ENCODE measurements at regions not wholly inside any gene's neighbourhood (a gene's known extent, or its start where the extent isn't known, plus 50 kb on each side); places are given as distances from the start of the nearest gene placed in this dataset.
"Not testable (repeated sequence)": the region's sequence is repeated elsewhere in the genome, so short reads cannot be mapped to it uniquely, and the experiment has no call there.

DNA sequence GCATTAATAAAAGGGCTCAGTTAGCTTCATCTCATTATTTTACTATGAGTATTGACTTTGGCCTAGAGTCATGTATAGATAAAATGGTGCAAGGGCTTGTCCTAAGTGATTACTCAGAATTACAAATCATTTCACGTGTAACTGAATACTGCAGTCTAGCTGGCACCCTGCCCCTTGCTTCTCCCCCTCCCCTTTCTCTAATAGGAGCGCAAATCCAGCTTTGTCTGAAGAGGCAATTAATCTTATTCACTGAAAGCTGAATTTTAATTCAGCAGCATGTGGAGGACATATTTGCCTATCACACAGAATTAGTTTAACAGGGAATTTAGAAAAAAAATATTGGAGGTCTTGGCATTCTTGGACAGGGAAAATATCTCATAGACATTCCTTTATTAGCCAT lies 412.1 kb upstream of the DPH6 start:
- DNase-seq: no peak
- H3K4me1 ChIP-seq: no peaks in the 10 kb centered on the region
- no peak overlapping the region for H3K4me3 ChIP-seq
- H3K27ac ChIP-seq: no peak overlapping the region
- no peaks in the 10 kb centered on the region for H3K27me3 ChIP-seq
- TF ChIP-seq, protein P1, sequence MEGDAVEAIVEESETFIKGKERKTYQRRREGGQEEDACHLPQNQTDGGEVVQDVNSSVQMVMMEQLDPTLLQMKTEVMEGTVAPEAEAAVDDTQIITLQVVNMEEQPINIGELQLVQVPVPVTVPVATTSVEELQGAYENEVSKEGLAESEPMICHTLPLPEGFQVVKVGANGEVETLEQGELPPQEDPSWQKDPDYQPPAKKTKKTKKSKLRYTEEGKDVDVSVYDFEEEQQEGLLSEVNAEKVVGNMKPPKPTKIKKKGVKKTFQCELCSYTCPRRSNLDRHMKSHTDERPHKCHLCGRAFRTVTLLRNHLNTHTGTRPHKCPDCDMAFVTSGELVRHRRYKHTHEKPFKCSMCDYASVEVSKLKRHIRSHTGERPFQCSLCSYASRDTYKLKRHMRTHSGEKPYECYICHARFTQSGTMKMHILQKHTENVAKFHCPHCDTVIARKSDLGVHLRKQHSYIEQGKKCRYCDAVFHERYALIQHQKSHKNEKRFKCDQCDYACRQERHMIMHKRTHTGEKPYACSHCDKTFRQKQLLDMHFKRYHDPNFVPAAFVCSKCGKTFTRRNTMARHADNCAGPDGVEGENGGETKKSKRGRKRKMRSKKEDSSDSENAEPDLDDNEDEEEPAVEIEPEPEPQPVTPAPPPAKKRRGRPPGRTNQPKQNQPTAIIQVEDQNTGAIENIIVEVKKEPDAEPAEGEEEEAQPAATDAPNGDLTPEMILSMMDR (IDR thresholded peaks at IDR 0.05): no peak
- no peak for TF ChIP-seq POLR2A (IDR thresholded peaks at IDR 0.05)
- H3K9me3 ChIP-seq: no peaks in the 10 kb centered on the region
- intact Hi-C loops (cut with DNase I; ENCODE audit: low total_unique reads): no loop called here
- no peaks in the 10 kb centered on the region for H3K36me3 ChIP-seq

GRCh38 chr15:35958975-35959374 lies 413.0 kb upstream of the DPH6 start:
- Histone ChIP-seq H3K9me3 (no peaks in the 10 kb centered on the region), H3K36me3 (no peaks in the 10 kb centered on the region), H3K4me1 (no peaks in the 10 kb centered on the region), H3K4me3 (no peak overlapping the region), H3K27ac (no peak overlapping the region), H3K27me3 (no peaks in the 10 kb centered on the region)
- no peak for TF ChIP-seq POLR2A (IDR thresholded peaks at IDR 0.05)
- TF ChIP-seq, protein P1 (IDR thresholded peaks at IDR 0.05): no peak
- no peak for DNase-seq
- intact Hi-C loops (cut with DNase I; ENCODE audit: low total_unique reads): no loop called here

DNA sequence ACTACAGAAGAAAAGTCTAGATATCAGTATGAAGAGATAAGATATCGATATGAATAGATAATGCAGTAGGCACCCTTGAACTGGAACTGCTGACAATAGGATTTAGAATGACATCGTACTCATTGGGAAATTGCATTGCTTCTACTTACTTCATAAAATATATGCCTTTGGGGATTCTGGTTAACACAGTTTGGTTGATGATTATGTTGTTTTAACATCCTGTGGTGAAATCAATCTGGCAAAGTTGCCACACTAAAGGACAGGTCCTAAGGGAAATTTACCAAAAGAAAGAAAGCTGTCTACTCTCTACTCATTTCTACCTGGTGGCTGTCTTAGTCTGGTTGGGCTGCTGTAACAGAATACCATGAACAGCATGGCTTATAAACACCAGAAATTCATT lies 417.4 kb upstream of the DPH6 start:
- Histone ChIP-seq H3K27me3 (no peaks in the 10 kb centered on the region), H3K36me3 (no peaks in the 10 kb centered on the region), H3K4me1 (no peaks in the 10 kb centered on the region), H3K4me3 (no peak overlapping the region), H3K9me3 (no peaks in the 10 kb centered on the region), H3K27ac (no peak overlapping the region)
- DNase-seq: no peak
- intact Hi-C loops (cut with DNase I; ENCODE audit: low total_unique reads): no loop called here
- TF ChIP-seq POLR2A (IDR thresholded peaks at IDR 0.05): no peak
- TF ChIP-seq, protein P1 (IDR thresholded peaks at IDR 0.05): no peak

GRCh38 chr15:35966781-35967180 lies 420.8 kb upstream of the DPH6 start:
- no peak for DNase-seq
- intact Hi-C loops (cut with DNase I; ENCODE audit: low total_unique reads): no loop called here
- H3K4me3 ChIP-seq: no peak overlapping the region
- no peaks in the 10 kb centered on the region for H3K4me1 ChIP-seq
- no peak overlapping the region for H3K27ac ChIP-seq
- H3K36me3 ChIP-seq: no peaks in the 10 kb centered on the region
- TF ChIP-seq POLR2A (IDR thresholded peaks at IDR 0.05): no peak
- TF ChIP-seq, protein P1 (IDR thresholded peaks at IDR 0.05): no peak
- H3K9me3 ChIP-seq: no peaks in the 10 kb centered on the region
- H3K27me3 ChIP-seq: no peaks in the 10 kb centered on the region

- intact Hi-C loops (cut with DNase I; ENCODE audit: low total_unique reads); DNase-seq; H3K36me3 ChIP-seq; H3K4me1 ChIP-seq; H3K27ac ChIP-seq; H3K27me3 ChIP-seq; H3K9me3 ChIP-seq; H3K4me3 ChIP-seq: not testable (repeated sequence)
Observed at GRCh38 chr15:35967968-35968367, 422.0 kb upstream of the DPH6 start.

DNA sequence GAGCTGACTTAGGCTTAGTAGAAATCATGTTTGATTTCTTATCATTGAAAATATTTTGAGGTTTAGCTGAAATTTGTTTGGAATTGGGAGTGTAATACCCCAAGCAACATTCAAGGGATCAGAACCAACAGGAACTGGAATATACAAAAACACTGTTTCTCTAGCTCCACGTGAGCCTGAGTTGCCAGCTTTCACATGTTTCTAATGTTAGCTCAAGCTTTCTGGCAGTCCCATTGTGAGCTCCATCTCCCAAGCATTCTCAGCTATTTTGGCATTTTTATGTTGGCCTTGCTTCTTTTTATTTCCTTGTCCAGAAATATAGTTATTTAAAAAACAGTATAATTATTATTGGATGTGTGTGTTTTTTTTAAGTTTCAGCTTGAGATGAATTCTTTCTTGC lies 427.1 kb upstream of the DPH6 start:
- intact Hi-C loops (cut with DNase I; ENCODE audit: low total_unique reads): no loop called here

More for the DNA sequence above, 427.1 kb upstream of the DPH6 start:
- Histone ChIP-seq H3K4me3 (no peak overlapping the region), H3K27ac (no peak overlapping the region), H3K36me3 (no peaks in the 10 kb centered on the region), H3K27me3 (no peaks in the 10 kb centered on the region), H3K4me1 (no peaks in the 10 kb centered on the region), H3K9me3 (no peaks in the 10 kb centered on the region)
- DNase-seq: no peak
- TF ChIP-seq, protein P1 (IDR thresholded peaks at IDR 0.05): no peak
- no peak for TF ChIP-seq POLR2A (IDR thresholded peaks at IDR 0.05)
